HUDEP-2 (cell line): ENCODE measurements at regions not wholly inside any gene's neighbourhood (a gene's known extent, or its start where the extent isn't known, plus 50 kb on each side); places are given as distances from the start of the nearest gene placed in this dataset.

Experiments used
- DNase-seq, 76 experiments: peaks; one replicate each; lab custom pipeline; 2025; ENCODE audit not compliant: unreplicated experiment in 76 of 76; lab: John Stamatoyannopoulos, UW

DNA sequence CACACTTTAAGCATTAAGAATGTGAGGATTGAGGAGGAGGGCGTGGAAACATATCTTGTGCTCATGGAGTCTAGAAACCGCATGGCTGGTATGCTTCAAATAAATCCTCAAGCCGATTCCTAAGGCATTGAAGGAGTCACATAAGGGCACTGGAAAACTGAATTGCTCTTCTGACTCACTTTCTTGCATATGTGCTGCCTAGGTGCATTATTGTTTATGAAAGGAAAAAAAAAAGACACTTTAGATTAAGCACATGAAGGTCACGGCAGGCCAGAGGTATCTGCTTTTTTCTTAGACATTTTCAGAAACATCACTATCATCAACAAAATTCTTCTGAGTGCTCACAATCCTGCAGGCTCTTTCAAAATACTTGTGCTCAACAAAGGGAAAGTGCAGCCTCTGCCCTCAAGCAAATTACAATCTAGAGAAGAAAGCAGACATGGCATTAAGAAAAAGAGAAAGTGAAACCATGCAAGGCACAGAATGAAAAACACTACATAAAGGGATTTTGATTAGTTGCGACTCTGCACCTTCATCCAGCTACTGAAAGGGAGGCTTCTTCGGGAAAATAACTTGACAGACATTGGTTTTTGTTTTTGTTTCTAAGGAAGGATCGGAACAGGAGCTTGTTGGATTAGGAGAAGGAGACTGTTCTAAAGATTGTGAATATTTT lies 2117.6 kb downstream of the MAT2B start:
- peak in 1 of 76 experiments; percentile 2 for DNase-seq

DNA sequence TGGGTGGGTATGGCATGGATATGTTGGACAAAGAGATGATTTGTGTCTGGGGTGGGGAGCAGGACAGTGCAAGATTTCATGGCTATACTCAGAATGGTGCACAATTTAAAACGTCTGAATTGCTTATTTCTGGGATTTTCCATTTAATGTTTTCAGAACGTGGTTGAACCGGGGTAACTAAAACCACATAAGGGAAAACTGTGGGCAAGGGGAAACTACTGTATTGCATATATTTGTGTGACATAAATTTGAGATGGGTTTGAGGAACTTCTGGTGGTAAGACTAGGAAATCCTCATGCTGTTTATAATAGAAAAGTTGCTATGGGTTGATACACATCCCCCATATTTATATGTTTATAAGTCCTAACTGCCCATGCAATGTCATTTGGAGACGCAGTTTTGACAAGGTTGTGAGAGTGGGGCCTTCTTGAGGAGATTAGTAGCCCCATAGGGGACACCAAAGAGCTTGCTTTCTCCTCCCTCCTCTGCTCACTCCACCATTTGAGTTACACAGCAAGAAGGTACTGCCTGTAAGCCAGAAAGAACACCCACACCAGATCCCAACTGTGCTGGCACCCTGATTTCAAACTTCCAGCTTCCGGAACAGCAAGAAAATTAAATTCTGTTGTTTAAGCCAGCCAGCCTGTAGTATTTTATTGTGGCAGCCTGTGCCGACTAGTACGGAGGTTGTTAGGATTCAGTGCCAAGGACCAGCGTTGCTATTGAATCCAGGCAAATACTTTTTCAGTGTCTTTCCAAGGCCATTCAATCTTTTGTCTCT lies 2118.9 kb downstream of the MAT2B start:
- no peak for DNase-seq

DNA sequence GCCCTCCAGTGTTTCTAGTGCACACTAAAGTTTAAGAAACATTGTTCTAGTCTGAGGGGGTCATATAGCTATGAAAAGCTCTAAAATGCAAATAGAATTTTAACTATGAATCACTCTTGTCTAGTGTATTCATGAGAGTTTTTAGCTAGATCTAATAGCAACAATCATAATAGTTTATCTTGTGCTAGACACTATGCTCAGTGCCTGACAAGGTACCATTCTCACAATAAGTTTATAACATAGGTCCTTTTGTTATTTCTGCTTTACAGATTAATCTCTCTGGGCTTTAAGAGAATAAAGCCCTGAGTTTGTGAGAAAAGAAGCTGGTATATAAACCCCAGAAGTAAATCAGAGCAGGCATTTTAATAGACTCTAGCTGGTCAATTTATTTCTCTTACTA lies 2120.7 kb downstream of the MAT2B start:
- DNase-seq = no peak

DNA sequence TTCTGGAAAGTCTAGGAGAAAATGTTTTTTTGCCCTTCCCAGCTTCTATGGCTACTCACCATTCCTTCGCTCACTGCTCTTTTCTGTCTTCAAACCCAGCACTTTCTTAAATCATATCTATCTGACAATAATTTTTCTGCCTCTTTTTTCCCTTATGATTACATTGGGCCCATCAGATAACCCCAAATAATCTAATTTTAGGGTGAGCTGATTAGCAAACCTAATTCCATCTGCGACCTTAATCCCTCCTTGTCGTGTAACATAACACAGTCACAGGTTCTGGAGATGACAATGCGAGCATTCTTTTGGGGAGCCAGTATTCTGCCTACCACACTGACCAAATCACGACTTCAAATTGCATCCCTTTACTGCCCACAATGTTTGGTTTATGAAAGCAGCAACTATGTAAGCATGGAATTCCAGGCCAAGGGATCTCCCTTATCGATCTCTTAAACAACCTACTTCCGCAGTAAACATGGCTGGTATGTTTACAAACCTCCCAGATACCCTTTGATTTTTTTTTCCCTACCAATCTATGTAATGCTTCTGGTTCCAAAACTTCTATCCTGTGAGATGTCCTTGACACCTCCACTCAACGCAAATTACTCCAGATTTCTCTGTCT lies 2122.2 kb downstream of the MAT2B start:
- no peak for DNase-seq

DNA sequence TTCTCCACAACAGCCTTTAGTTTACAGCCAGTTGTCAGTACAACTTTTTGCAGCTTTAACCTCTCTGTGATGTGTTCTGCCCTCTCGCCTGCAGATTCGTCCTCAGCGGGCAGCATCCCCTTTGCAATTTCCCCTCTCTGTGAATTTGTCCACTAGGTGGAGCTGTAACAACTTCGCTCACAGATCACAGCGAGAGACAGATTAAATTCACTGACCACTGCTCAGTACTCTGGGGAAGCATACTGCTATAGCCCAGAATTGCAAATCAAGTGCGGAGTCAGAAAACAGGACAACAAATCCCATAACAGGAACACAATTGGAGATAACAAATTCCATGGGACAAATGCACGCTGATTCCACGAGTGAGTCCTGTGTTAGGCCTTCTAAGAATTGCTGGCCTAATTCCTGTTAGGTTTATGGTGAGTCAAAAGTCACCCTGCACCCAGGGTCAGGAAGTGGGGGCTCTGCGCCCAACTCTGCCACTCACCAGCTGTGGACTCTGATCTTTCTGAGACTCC lies 2124.9 kb downstream of the MAT2B start:
- DNase-seq = peak in 16 of 76 experiments; percentile 0 to 41 (median 6)

DNA sequence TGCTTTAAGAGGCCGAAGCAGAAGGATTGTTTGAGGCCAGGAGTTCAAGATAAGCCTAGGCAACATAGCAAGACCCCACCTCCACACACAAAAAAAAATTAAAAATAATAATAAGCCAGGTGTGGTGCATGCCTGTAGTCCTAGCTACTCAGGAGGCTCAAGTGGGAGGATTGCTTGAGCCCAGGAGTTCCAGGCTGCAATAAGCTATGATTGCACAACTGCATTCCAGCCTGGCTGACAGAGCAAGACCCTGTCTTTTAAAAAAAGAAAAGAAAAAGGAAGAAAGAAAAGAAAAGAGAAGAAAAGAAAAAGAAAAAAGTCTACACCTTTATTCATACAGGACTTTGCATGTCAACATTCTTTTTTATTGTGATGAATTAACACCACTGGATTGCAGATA lies 2125.8 kb downstream of the MAT2B start:
- no peak for DNase-seq

DNA sequence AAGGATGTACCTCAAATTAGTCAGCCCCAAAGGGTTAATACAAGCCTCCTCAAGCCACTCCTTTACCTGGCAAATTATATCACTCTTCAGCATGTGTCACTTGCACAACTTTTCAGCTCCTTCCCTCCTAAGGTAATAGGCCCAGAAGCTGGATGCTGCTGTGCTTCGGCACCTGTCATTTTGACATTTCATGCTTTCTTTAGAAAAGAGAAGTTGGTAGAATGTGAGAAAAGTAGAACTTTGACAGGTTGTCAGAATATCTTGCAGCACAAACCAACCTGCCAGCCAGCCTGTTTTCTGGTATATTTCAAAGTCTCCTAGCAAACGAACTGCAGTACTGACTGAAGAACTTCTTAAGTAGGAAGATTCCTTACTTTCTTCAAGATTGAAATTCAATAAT lies 2136.9 kb downstream of the MAT2B start:
- DNase-seq = no peak

DNA sequence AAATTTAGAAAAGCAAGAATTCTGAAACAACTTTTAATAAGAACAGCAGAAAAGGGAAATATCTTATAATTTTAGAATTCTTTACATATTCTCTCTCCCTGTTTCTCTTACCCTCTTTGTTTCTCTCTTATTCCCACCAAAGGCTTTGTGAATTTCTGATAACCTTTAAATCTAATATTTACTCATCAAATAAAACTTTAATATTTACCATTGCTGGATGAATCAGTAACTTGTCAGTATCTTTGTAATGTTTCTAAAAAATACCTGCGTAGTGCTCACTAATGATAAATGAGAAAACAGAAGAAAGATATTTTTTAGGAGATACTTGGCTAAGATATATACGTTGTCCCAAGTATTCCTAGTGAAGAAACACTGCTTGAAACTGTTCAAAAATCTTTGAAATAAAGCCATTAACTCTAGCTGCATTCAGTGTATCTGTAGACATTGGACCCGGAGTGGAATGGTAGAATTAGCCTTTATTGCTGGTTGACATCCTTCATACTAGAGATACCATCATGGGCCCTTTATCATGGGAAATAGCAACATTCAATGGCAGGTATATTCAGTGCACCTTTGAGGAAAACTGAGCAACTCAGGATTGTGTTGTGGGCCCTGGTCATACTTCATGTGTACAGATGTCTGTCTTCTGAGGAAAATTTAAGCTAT lies 2160.4 kb downstream of the MAT2B start:
- DNase-seq = no peak

DNA sequence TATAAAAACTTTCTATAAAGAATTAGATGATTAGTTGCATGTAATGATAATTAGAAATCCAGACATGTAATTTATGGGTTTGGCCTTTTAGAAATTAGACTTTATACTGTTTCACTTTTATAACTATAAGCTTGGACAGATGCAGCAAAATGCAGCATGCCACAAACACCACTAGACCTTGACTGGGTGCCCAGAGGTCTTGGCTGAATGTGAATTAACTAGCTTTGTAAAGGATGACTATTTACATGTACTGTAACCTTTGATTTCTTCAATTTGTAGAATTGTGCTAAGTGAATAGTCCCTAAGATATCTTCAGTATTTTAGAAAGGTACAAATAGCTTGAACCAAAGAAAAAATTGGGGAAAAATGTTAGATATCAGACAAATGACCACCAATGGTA lies 2168.1 kb downstream of the MAT2B start:
- DNase-seq = no peak

DNA sequence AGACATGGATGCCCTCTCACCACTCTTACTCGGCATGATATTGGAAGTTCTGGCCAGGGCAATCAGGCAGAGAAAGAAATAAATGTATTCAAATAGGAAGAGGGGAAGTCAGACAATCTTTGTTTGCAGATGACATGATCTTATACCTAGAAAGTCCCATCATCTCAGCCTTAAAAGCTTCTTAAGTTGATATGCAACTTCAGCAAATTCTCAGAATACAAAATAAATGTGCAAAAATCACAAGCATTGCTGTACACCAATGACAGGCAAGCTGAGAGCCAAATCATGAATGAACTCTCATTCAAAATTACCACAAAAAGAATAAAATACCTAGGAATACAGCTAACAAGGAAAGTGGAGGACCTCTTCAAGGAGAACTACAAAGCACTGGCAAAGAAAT lies 2190.4 kb downstream of the MAT2B start:
- no peak for DNase-seq

DNA sequence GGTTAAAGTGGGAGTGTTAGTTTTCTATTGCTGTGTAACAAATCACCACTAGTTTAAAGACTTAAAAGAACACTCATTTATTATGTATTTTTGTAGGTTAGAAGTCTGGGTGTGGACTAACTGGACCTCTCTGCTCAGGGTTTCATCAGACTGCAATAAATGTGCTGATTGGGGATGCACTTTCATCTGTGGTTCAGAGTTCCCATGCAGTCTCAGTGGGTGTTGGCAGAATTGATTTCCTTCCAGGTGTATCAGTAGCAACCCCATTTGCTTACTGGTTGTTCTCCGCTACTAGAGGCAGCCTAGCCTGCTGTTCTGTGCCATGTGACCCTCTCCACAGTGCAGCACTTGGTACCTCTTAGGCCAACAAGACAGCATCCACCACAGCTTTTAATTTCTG lies 2200.5 kb downstream of the MAT2B start:
- no peak for DNase-seq

DNA sequence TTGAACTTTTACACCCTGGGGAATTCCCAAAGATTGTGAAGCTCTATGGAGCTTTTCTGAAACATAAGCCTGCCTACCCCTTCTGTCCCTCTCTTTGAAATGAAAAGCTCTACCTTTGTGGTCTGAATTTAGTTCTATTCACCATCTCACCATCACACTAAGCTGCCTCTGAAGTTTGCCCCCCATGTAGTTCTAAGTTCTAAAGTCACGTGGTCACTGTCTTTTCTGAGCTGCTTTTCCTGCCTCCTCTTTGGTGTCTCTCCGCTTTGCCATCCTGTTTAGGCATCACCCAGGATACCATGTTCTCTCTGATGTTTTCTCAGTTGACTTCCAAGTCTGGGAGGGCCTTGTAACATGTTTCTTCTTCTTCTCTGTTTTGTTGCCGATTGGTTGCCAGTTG lies 2206.6 kb downstream of the MAT2B start:
- DNase-seq = no peak

DNA sequence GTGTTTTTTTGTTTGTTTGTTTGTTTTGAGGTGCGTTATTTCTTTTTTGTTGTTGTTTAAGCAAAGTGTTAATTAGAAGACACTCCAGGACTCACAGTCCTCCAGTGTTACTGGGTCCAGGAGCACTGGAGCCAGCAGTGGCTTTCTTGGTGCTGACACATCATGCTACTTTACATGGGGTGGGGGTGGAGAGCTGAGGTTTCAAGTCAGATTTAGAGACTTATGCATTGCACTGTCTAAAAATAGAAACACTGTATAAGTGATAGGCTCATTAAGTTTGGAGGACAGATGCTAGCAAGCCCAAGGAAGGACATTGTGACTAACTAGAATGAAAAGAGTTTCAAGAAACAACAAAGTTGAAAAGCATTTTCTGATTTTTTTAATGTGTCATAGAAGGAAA lies 2209.2 kb downstream of the MAT2B start:
- no peak for DNase-seq

DNA sequence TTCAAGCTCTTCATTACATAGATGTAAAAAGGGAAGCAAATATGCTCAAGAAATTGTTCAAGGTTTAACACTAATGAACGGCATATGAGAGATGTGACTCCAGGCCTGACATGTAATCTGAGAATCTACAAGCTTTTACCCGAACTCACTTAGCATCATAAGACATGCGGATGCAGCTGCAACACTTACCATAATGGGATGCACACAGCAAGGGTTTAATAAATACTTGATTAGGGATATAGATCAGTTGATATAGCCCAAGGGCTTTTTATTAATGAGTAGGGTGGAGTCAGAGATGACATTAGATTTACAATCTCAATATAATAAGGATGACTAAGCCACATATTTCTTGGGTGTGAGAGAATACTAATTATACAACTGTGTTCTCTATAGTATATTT lies 2215.5 kb downstream of the MAT2B start:
- DNase-seq = no peak

DNA sequence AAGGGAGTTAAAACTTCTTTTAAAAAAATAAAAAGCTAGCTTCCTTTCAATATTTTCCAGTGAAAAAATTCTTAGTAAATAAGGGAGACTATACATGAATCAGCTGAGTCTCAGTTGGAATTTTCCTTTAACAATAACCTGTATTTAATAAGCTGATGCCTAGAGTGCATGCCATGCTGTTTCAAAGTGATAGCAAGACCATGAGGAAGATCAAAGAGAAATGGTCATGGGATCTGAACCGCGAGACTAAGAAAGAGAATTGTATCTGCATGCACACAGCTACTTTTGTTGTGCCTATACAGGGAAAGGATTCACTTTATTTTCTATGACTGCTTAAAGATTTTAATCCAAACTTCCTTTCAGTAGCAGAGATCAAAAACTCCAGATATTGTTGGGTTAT lies 2217.0 kb downstream of the MAT2B start:
- DNase-seq = no peak

DNA sequence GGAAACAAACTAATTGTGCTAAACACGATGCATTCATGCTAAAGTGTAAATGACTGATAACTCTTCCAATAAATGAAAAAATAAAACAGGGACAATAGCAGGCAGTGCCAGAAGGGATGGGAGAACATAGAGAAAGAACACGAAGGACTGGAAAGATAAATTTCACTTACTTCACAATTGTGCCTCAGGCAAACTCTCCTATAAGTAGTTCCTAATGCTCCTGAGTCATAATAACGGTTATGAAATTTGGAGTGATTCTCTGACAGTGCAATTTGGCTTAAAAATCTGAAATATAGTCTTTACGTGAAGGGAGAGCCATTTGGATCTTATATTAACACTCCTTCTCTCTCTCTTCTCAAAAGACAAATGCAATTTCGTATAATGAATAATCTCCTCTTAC lies 2218.5 kb downstream of the MAT2B start:
- DNase-seq = no peak

DNA sequence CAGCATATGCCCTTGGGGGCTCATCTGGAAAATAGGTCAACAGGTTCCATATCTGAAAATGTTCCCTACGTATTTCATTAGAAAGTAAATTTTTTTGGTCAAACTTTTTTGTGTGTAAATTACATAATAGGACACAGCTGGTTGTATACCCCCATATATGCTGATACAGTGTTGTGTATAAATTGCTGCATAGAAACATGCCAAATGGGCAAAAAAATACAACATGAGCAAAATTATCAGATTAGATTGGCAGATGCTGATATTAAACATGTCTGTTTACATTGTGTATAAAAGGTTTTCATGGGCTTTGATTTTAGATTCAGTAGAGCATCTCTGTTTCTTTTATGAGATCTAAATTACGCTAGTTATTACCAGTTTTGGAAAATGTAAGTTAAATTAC lies 2223.0 kb downstream of the MAT2B start:
- no peak for DNase-seq

DNA sequence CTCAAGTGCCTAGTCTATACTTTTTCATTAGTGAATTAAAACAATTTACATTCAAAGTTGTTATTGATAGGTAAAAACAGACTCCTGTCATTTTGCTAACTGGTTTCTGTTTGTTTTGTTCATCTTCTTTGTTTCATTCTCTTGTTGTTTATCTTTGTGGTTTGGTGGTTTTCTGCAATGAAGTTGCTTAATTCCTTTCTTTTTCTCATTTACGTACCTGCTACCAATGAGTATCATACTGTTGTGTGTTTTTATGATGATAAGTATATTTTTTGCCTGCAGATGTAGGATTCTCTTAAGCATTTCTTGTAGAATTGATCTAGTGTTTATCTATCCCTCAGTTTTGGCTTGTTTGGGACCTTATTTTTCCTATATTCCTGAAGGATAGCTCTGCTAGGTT lies 2230.0 kb downstream of the MAT2B start:
- DNase-seq = no peak

DNA sequence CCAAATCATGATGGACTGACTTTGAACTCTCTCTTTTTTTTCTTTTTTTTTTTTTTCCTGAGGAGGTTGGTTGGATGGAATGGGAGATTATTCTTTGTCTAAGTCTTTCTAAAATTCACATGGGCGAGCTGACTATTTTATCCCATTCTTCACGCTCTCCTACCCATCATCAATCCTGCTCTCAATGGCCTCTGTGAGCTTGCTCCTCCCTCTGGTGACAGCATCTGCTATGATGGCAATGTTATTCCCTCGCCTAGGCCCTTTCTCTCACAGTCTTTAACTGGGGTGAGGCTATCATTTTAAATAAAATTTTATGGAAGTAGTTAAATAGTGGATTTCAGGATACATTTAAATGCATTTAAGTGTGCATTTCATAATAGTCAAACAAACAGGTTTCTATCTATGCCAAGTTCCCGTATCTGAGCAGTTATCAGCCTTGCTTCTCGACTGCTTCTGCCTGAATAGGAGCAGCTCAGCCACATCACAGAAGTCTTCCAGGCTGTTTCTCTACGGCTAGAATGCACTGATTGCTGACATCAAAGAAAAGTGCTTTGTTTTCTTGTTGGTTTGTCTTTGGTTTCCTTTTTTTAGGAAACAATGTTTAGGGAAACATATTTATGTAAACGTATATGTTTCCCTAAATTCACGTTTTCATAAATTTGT lies 2233.8 kb downstream of the MAT2B start:
- no peak for DNase-seq

DNA sequence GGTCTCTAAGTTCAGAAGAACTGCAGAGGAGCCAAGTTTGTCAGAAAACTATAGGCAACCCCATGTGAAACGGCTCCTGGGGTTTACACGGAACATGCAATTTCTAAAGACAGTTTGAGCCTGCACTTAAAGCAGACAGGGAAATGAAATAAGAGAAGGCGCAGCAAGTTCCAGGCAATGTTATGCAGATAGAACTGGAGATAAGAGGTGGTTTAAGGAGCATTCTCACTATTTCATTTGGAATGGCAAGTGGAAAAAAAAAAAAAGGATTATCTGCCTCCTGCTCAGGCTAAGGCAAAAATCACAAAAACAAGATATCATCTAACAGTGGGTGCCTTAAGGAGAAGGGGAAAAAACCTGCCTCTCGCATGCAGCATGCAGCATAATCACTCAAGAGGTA lies 2252.4 kb downstream of the MAT2B start:
- DNase-seq = no peak

DNA sequence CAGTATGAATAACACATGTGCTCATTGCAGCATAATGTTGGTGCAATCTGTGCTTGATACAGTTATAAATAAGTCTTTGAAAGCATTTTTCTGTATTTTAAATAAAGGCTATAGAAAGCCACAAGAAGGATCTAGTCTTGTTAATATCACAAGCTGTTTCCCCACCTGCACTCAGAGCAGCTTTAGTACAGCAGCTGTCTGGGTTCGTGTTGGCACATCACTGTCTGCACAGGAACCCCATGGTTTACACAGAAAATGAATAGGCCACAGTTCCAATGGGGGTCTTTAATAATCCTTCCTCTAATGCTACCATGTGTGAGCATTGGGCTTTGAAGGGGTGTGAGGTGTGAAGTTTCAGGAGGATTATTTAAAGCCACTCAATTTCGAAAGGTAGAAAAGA lies 2269.7 kb downstream of the MAT2B start:
- no peak for DNase-seq
